Right ventricle myocardium superior (tissue), 1 donor: ENCODE measurements at regions not wholly inside any gene's neighbourhood (a gene's known extent, or its start where the extent isn't known, plus 50 kb on each side); places are given as distances from the start of the nearest gene placed in this dataset.

Experiments used
- ATAC-seq: fragments of 200-7000 bp; cut with Tn5 transposase; one replicate; pipeline ENCODE4 v1.9.1; 2020; ENCODE audit warnings: mild to moderate bottlenecking; ENCODE audit not compliant: poor library complexity
- DNase-seq: peaks from one replicate; pipeline ENCODE4 v3.0.0-alpha.2; 2020
- intact Hi-C: fragments of 100-400 bp; cut with DNase I; formaldehyde crosslinking; loops from one replicate; pipeline ENCODE4 v1.11.2; 2022
- donor health status: DM: no; HTN: yes; CAD: no; lungs with severe emphysema.

GRCh38 chr3:174618368-174619080, 240.6 kb upstream of the NAALADL2 start:
- intact Hi-C loops = no loop called here
- peak; percentile 62 for ATAC-seq

DNA sequence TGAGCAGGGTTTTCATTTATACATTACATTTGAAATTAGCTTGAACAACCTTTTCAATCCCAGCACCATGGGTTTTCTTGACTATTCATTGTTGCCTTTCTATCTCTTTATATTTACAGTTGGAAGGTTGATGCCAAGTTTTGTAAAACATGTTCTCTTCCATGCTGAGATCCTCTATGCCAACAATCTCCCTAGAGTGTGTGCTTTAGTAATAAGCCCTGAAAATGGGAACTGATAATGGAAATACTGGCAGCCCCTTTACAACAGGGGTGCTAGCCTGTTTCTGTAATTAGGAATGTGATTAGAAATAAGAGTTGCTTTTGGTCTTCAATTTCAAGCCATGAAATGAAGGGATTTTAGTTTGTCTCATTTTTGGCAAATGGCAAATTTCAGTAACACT, 239.9 kb upstream of the NAALADL2 start:
- ATAC-seq (peak; percentile 60), DNase-seq (no peak)
- intact Hi-C loops = no loop called here

More at GRCh38 chr3:174618368-174619080, 240.6 kb upstream of the NAALADL2 start:
- DNase-seq = no peak

DNA sequence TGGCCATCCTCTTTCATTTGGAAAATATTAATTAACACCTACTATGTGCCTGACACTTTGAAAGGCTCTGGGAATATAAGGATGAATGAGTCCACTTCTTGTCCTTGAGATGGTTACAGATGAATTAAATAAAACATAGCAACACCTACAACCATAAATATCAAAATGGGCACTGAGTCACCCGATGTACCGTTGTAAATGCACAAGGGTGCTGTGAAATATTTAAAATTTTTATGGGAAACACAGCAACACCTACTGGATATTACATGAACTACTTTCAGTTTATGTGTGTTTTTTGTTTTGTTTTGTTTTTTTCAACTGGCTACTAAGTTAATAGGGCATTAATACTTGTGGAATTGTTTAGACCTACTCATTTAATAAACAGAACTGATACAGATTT, 239.0 kb upstream of the NAALADL2 start:
- DNase-seq = no peak
- ATAC-seq = no peak
- intact Hi-C loops = no loop called here

DNA sequence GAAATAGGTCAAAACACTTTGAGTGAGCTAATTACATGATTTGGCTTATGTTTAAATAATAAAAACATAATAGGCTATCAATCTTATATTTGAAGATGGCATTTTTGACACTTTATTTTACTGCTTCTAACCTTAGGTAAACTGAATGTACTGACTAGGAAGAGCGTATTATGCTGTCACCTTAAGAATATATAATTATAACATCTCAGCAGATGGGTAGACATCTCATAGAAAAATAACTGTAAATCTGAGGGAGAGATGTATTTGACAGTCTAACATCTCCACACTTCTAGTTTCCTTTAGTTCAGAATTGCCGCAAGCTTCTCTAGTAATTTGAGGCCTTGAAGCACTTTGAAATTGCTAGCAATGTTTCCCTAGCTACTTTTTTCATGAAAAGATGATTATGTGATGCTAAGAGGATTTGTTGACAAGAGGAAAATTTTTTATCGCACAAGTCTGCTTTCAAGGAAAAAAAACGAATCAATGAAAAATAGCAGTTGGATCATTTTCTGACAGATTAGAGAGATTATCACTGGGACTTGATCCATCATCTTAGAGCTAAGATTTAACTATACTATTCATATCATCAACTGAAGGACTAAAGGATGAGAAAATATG, 238.2 kb upstream of the NAALADL2 start:
- intact Hi-C loops = no loop called here
- DNase-seq = no peak
- ATAC-seq = no peak

- DNase-seq = no peak
- ATAC-seq = no peak
- intact Hi-C loops = no loop called here
Observed at GRCh38 chr3:174633342-174633741, 225.8 kb upstream of the NAALADL2 start.

GRCh38 chr3:174636451-174636850, 222.7 kb upstream of the NAALADL2 start:
- no peak for ATAC-seq
- no peak for DNase-seq
- intact Hi-C loops = no loop called here

DNA sequence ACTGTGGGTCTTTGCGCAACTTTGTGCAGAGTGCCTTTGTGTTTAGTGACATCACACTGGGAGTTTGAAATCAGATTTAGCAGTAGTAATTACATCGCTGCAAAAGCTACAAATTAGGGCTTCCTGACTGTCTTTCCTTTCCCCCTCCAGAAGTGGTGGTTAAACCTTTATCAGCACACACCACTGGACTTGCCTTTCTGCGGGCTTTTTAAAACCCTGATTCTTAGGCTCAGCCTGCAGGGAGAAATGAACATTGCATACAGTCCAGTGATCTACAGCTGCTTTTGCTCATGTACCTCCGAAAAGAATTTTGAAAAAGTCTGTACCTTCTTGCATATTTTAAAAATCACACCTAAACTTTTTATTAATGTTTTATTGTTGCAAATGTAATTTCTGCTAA, 219.7 kb upstream of the NAALADL2 start:
- intact Hi-C loops = no loop called here
- ATAC-seq (no peak), DNase-seq (no peak)

- no peak for ATAC-seq
Observed at GRCh38 chr3:174639970-174640369, 219.2 kb upstream of the NAALADL2 start.

GRCh38 chr3:174640932-174641331, 218.2 kb upstream of the NAALADL2 start:
- DNase-seq = no peak
- no peak for ATAC-seq
- intact Hi-C loops = no loop called here

More at GRCh38 chr3:174639970-174640369, 219.2 kb upstream of the NAALADL2 start:
- no peak for DNase-seq
- intact Hi-C loops = no loop called here

DNA sequence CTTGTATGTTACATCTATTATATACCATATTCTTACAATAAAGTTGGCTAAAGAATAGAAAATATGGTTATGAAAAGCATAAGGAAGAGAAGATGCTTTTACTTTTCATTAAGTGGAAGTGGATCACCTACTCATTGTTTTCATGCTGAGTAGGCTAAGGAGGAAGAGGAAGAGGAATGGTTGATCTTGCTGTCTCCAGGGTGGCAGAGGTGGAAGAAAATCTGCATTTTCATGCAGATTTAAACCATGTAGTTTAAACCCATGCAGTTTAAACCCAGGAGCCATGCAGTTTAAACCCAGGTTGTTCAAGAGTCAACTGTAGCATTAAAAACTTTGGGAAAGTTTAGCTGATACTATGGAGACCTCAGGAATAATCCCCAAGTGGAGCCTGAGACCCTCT, 214.8 kb upstream of the NAALADL2 start:
- intact Hi-C loops = no loop called here
- no peak for ATAC-seq

GRCh38 chr3:174651951-174652350, 207.2 kb upstream of the NAALADL2 start:
- DNase-seq (no peak), ATAC-seq (no peak)
- intact Hi-C loops = no loop called here

More for the DNA sequence above, 214.8 kb upstream of the NAALADL2 start:
- no peak for DNase-seq

DNA sequence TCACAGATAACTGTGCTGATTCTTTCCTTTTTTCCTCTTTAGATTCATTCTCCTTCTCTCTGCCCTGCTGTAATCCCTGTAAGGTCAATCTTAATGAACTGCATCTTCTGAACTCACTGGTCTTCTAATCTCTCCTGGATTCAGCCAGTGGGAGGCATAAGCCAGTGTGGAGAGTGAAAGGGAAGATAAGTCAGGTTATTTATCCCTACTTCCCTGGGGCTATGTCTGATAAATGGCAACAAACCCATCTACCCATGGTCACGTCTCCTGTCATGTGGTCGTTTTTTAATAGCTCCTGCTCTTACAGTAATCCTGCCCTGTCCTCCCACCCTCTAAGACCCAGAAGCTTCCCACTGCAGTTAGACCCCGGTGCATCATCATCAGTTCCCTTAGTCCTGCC, 199.6 kb upstream of the NAALADL2 start:
- intact Hi-C loops = no loop called here
- no peak for DNase-seq
- no peak for ATAC-seq

DNA sequence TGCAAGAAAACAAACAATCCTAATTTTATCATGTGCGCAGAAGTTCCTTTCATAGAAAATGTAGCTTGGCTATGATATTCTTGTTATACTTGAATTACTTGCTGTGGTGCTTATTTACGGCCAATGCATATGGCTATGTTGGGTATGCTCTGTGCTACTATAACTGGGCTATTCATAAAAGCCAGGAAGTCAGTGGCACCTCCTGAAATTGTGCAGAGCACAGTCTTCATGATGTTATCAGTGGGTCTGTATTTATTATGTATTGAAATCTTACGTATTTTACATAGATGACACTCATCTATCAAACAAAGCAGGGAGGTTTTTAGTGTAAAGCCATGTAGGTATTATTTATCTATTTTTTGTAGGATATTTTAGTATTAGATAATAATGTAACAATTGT, 196.5 kb upstream of the NAALADL2 start:
- ATAC-seq = no peak
- intact Hi-C loops = no loop called here
- no peak for DNase-seq

DNA sequence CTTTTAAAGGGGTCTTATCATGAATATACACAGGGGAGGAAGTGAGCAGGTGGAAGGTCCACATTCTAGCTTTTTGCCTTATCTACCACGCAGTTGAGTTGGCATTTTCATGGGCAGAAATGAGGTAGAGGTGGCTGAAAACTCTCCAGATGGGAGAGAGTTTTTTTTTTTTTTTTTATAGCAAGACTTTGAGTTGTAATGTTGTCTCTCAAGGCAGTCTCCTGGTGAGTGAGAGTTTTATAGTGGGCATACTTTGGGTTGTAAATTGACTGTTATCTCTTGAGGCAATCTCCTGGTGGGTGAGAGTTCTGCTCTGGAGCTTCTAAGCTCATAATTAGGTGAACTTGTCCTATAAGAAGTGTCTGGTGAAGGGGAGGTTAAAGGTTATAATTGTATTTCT, 191.7 kb upstream of the NAALADL2 start:
- intact Hi-C loops = no loop called here
- ATAC-seq = no peak
- DNase-seq = no peak

DNA sequence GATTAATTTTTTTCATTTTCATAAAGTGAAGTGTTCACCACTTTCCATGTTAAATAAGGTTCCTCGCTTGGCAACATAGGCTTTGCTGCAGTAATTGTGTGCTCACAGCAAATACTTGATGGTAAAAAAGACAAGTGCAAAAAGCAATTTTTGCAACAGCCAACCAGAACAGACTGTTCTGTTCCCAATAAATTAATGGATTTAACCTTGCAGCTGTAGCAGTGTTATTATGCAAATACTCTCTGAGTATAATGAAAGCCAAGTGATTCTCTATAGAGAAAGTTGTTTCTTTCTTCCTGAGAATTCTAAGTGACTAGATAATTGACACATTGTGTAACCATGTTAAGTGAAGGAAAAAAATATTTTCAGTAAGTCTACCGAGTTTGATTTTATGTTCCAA, 183.7 kb upstream of the NAALADL2 start:
- ATAC-seq (no peak), DNase-seq (no peak)
- intact Hi-C loops = no loop called here

- intact Hi-C loops = no loop called here
- no peak for ATAC-seq
- DNase-seq = no peak
Observed at GRCh38 chr3:174681784-174682183, 177.3 kb upstream of the NAALADL2 start.

DNA sequence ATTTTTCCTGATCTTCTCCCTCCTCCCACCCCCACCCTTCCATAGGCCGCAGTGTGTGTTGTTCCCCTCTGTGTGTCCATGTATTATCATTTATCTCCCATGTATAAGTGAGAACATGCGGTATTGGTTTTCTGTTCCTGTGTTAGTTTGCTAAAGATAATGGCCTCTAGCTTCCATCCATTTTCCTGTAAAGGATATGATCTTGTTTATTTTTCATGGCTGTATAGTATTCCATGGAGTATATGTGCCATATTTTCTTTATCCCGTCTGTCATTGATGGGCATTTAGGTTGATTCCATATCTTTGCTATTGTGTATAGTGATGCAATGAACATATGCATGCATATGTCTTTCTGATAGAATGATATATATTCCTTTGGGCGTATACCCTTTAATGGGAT, 173.3 kb upstream of the NAALADL2 start:
- DNase-seq (no peak), ATAC-seq (no peak)
- intact Hi-C loops = no loop called here

DNA sequence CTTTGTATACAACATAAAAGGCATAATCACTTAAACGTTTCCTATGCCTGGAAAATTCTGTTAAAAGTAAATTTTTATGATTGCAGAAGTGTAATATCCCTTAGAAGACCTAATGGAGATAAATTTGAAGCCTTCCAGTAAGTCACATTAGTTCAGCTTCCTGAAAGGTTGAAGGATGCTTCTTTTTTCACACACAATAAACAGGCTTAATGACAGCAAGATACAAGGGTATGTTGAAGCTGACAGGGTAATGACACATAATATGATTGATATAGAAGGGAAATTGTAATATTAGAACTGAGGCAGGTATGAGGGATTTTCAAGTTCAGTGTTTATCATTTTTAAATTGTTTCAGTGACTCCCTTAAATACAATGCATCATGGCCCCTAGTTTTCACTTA, 161.8 kb upstream of the NAALADL2 start:
- intact Hi-C loops = no loop called here
- DNase-seq (no peak), ATAC-seq (no peak)

GRCh38 chr3:174700736-174701135, 158.4 kb upstream of the NAALADL2 start:
- ATAC-seq = no peak
- intact Hi-C loops = no loop called here
- DNase-seq = no peak

- intact Hi-C loops = loop anchor here (10.0 kb wide), 1 partner anchor 946 kb away; no protein-coding TSS in a partner anchor
- ATAC-seq (no peak), DNase-seq (no peak)
Observed at GRCh38 chr3:174710612-174711011, 148.5 kb upstream of the NAALADL2 start.
